GM12878 (cell line): ENCODE measurements at regions not wholly inside any gene's neighbourhood (a gene's known extent, or its start where the extent isn't known, plus 50 kb on each side); places are given as distances from the start of the nearest gene placed in this dataset.

ENCODE experiments used
- ATAC-seq: fragments of 200-7000 bp; cut with Tn5 transposase; 3 replicates; pipeline ENCODE4 v1.9.1; 2020; ENCODE audit warnings: mild to moderate bottlenecking, moderate library complexity
- BruUV-seq: library from RNA; stranded (reverse); fragments of 400-500 nt; replicated peaks from 2 replicates; lab custom pipeline; 2021; lab: Mats Ljungman, UMichigan
- CTCF ChIA-PET: fragments of 300-600 bp; sonication (Branson Sonifier 250); formaldehyde crosslinking; extraction: SDS; loops from one replicate; lab custom pipeline; 2021; ENCODE audit warnings: inconsistent platforms; lab: Yijun Ruan, JAX
- POLR2A ChIA-PET: fragments of 350-600 bp; formaldehyde crosslinking; extraction: SDS; loops from one replicate; lab custom pipeline; 2021; ENCODE audit warnings: inconsistent platforms; lab: Charles Lee
- RAD21 ChIA-PET: fragments of 300-600 bp; sonication (Branson Sonifier 250); formaldehyde crosslinking; loops from one replicate; lab custom pipeline; 2023; ENCODE audit warnings: antibody characterized with exemption; ENCODE audit not compliant: unreplicated experiment; lab: Charles Lee
- SMC1A ChIA-PET: fragments of 300-600 bp; sonication (Branson Sonifier 250); formaldehyde crosslinking; loops from one replicate; lab custom pipeline; 2023; ENCODE audit not compliant: unreplicated experiment, uncharacterized antibody; lab: Charles Lee
- DNase-seq: peaks from one replicate; pipeline ENCODE4 v3.0.0-alpha.2; 2011; ENCODE audit warnings: low read depth, low spot score
- FAIRE-seq: peaks from 3 replicates; lab custom pipeline; 2011; peaks lifted over from hg19 to GRCh38; lab: Jason Lieb, UNC
- H2AFZ ChIP-seq: 2 replicates; pipeline ENCODE4 v1.6.0; 2011; ENCODE audit warnings: low read depth, low read length, control low read depth; ENCODE audit not compliant: control insufficient read depth
- H3K27ac ChIP-seq: 2 replicates; pipeline ENCODE4 v1.5.1; 2011; ENCODE audit warnings: control low read depth; ENCODE audit not compliant: control insufficient read depth, insufficient read depth
- H3K27me3 ChIP-seq, 2 experiments: replicated peaks in 1 of 2; 2 replicates each; pipeline versions ENCODE4 v1.6.0 to v1.6.1; 2011; ENCODE audit warnings: low read length in 1 of 2; ENCODE audit not compliant: control insufficient read depth in 2 of 2, insufficient read depth in 2 of 2
- H3K36me3 ChIP-seq, 2 experiments: 2 replicates each; pipeline ENCODE4 v1.5.1; 2011; ENCODE audit warnings: low read length in 1 of 2; ENCODE audit not compliant: control insufficient read depth in 2 of 2, insufficient read depth in 2 of 2
- H3K4me1 ChIP-seq: 2 replicates; pipeline ENCODE4 v1.6.1; 2011; ENCODE audit warnings: mild to moderate bottlenecking, low read length, moderate library complexity, mixed read lengths; ENCODE audit not compliant: control insufficient read depth, insufficient read depth
- H3K4me2 ChIP-seq: 2 replicates; pipeline ENCODE4 v1.6.0; 2011; ENCODE audit warnings: control low read depth; ENCODE audit not compliant: control insufficient read depth, insufficient read depth
- H3K4me3 ChIP-seq: fragments of 200-600 bp; sonication (generic); 2 replicates; pipeline ENCODE4 v1.5.1; 2016
- H3K79me2 ChIP-seq: 2 replicates; pipeline ENCODE4 v1.6.0; 2011; ENCODE audit warnings: low read length; ENCODE audit not compliant: control insufficient read depth, insufficient read depth
- H3K9ac ChIP-seq: 2 replicates; pipeline ENCODE4 v1.8.0; 2011; ENCODE audit warnings: low read length, control low read depth, mixed read lengths; ENCODE audit not compliant: control insufficient read depth, insufficient read depth
- H3K9me3 ChIP-seq: replicated peaks from 3 replicates; pipeline ENCODE4 v1.5.1; 2011; ENCODE audit warnings: mild to moderate bottlenecking, low read length; ENCODE audit not compliant: control insufficient read depth, insufficient read depth
- H4K20me1 ChIP-seq: 2 replicates; pipeline ENCODE4 v1.6.0; 2011; ENCODE audit not compliant: control insufficient read depth, insufficient read depth
- CREM ChIP-seq: IDR thresholded peaks from 2 replicates; pipeline ENCODE4 v1.6.1; 2014; ENCODE audit warnings: antibody characterized with exemption, low read depth
- E2F8 ChIP-seq: fragments of 450-650 bp; IDR thresholded peaks from 2 replicates; pipeline ENCODE4 v1.6.1; 2018; ENCODE audit warnings: mild to moderate bottlenecking, low read depth, moderate library complexity; ENCODE audit not compliant: partially characterized antibody
- NFIC ChIP-seq: IDR thresholded peaks from 2 replicates; pipeline ENCODE4 v1.6.1; 2012; ENCODE audit warnings: low read depth, mild to moderate bottlenecking, inconsistent platforms, low read length, moderate library complexity
- POU2F2 ChIP-seq: IDR thresholded peaks from 3 replicates; pipeline ENCODE4 v1.6.1; 2011; ENCODE audit warnings: low read depth, mild to moderate bottlenecking, low read length, borderline replicate concordance
- SUPT20H ChIP-seq: IDR thresholded peaks from 2 replicates; pipeline ENCODE4 v1.6.1; 2011; ENCODE audit warnings: low read depth, mild to moderate bottlenecking, low read length, moderate library complexity, borderline replicate concordance; ENCODE audit not compliant: control insufficient read depth
- ZNF24 ChIP-seq: fragments of 450-650 bp; IDR thresholded peaks from 2 replicates; pipeline ENCODE4 v1.6.1; 2017; ENCODE audit warnings: antibody characterized with exemption, mild to moderate bottlenecking
- WGBS: methylation state at CpG from one replicate; pipeline ENCODE4 v1.1.6; 2016; ENCODE audit warnings: low lambda C conversion rate; ENCODE audit not compliant: insufficient replicate concordance, insufficient coverage; ENCODE audit errors: missing lambda C conversion rate; 5-methylcytosine and 5-hydroxymethylcytosine counted together
- in situ Hi-C: fragments of 300-500 bp; cut with MboI; formaldehyde crosslinking; loops from 9 replicates; pipeline ENCODE4 v1.14.3; 2018; ENCODE audit warnings: mixed read lengths
- intact Hi-C: fragments of 100-400 bp; cut with micrococcal nuclease; formaldehyde crosslinking; loops from one replicate; pipeline ENCODE4 v1.14.2; 2022; ENCODE audit not compliant: unreplicated experiment

GRCh38 chr6:45724027-45724426 lies 291.6 kb downstream of the CLIC5 start (continued):
- no peak for TF ChIP-seq NFIC
- no peak for TF ChIP-seq ZNF24
- TF ChIP-seq POU2F2: no peak
- TF ChIP-seq E2F8: no peak

- no peak overlapping the region for H2AFZ ChIP-seq
- 35% methylated on average over 2 of the region's 2 CpGs for WGBS
- ATAC-seq (no peak), DNase-seq (no peak), FAIRE-seq (no peak)
- no TSS peak for BruUV-seq
- no peaks in the 10 kb centered on the region for H3K79me2 ChIP-seq
- ChIA-PET POLR2A (no interaction called here), SMC1A (interaction anchor here (1.0 to 1.4 kb wide), 2 partner anchors 11 to 13 kb away, joined by 3 read pairs; no protein-coding TSS in a partner anchor), CTCF (no interaction called here), RAD21 (no interaction called here)
- H3K27ac ChIP-seq: no peak overlapping the region
- no peaks in the 10 kb centered on the region for H3K27me3 ChIP-seq
- no peak overlapping the region for H3K4me3 ChIP-seq
- no peaks in the 10 kb centered on the region for H4K20me1 ChIP-seq
- H3K36me3 ChIP-seq: no peaks in the 10 kb centered on the region
- H3K9me3 ChIP-seq: no peaks in the 10 kb centered on the region; the same call in 2 of the 3 replicates
- TF ChIP-seq CREM: no peak
- TF ChIP-seq SUPT20H: no peak
- intact Hi-C loops: no loop called here
- in situ Hi-C loops: no loop called here
- no peaks in the 10 kb centered on the region for H3K4me1 ChIP-seq
- no peak overlapping the region for H3K4me2 ChIP-seq
- H3K9ac ChIP-seq: no peak overlapping the region
These were observed 292.8 kb downstream of the CLIC5 start for GRCh38 chr6:45722876-45723275.
